GM10266 (cell line): ENCODE measurements at regions not wholly inside any gene's neighbourhood (a gene's known extent, or its start where the extent isn't known, plus 50 kb on each side); places are given as distances from the start of the nearest gene placed in this dataset.

Experiments used
- DNase-seq: peaks from one replicate; pipeline ENCODE4 v3.0.0; 2012; ENCODE audit errors: extremely low spot score
- TF ChIP-seq, protein P1 (sequence below): IDR thresholded peaks from 2 replicates; pipeline ENCODE4 v1.5.1; 2012; ENCODE audit warnings: mild to moderate bottlenecking, low read depth; ENCODE audit not compliant: control insufficient read depth, insufficient read depth; ENCODE audit errors: missing control alignments

DNA sequence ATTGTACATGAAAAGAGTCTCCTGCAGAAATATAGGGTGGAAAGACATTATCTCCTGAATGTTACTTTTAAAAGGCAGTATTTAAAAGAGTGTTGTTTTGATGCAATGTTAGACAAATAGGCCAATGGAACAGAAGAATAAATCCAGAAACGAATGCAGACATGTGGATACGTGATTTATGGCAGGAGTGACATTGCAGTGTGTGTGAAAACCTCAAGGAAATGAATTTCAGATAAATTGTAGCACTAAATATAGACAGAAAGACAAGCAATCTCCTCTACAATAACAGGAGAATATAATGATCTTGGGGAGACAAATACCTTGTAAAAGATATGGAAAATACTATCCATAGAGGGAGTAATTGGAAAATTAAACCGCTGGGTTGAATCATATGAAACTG lies 387.8 kb upstream of the CHRM3 start:
- TF ChIP-seq, protein P1, sequence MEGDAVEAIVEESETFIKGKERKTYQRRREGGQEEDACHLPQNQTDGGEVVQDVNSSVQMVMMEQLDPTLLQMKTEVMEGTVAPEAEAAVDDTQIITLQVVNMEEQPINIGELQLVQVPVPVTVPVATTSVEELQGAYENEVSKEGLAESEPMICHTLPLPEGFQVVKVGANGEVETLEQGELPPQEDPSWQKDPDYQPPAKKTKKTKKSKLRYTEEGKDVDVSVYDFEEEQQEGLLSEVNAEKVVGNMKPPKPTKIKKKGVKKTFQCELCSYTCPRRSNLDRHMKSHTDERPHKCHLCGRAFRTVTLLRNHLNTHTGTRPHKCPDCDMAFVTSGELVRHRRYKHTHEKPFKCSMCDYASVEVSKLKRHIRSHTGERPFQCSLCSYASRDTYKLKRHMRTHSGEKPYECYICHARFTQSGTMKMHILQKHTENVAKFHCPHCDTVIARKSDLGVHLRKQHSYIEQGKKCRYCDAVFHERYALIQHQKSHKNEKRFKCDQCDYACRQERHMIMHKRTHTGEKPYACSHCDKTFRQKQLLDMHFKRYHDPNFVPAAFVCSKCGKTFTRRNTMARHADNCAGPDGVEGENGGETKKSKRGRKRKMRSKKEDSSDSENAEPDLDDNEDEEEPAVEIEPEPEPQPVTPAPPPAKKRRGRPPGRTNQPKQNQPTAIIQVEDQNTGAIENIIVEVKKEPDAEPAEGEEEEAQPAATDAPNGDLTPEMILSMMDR: no peak
- no peak for DNase-seq

DNA sequence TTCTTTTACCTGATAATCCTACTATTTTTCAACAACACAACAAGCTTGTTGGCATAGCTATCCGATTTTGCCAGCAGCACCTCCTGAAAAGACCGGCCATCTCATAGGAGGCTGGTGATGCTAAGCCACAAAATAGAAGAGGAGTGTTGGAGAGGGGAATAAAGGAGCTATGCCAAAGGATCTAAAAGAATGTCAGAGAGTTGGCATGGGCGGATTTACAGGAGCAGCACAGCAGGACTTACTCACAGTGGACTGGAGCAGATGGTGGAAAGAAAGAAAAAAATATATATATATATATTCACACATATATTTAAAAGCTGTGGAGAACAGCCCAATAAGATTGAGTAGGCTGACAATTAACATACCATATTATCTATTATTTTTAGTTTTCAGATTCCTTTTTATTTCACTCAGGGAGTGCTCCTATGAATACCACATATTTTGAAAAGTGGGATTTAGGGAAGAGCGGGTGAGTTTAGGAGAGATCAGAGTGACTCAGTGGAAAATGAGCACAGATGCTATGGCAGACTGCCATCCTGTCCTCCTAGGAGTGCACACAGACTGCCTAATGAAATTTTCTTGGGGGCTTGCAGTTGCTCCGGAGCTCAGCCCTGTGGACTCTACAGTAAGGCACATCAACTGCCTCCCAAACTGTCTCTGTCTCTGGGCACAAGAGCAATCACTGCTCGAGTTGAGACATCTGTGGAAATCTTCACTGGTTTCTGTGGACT lies 394.4 kb upstream of the CHRM3 start:
- TF ChIP-seq, protein P1: no peak

DNA sequence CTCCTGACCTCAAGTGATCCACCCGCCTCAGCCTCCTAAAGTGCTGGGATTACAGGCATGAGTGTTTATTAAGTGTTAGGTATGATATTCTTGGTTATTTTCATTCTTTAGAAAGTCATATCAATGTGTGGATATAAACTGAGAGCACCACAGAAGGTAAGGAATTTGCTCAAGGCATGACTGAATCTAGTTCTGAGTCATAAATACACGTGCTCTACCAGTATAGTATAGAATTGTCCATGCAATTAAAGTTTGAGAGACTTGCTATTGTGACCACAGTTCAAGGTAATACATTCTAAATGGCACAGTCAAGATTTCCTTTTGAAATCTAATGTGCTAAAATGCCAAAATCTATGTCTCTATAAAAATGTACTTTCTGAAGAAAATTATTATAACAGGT lies 401.1 kb upstream of the CHRM3 start:
- TF ChIP-seq, protein P1: no peak
- no peak for DNase-seq

More for the DNA sequence above, 394.4 kb upstream of the CHRM3 start:
- no peak for DNase-seq

DNA sequence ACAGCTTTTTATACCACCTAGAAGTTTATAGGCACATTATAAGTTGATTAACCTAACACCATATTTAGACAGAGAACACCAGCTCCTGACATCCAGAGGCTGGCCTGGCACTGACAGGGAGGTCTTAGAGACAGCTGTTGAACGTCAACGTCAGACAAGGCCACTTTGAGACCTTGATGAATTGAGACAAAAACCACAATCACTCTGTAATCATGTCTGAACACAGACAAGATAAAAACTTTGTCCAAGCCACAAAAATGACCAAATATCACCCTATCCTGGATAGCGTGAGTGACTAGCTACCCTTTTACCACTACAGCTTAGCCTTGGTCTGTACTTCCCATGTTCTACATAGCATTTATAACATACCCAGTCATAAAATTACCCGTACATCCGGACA lies 403.6 kb upstream of the CHRM3 start:
- TF ChIP-seq, protein P1: no peak

DNA sequence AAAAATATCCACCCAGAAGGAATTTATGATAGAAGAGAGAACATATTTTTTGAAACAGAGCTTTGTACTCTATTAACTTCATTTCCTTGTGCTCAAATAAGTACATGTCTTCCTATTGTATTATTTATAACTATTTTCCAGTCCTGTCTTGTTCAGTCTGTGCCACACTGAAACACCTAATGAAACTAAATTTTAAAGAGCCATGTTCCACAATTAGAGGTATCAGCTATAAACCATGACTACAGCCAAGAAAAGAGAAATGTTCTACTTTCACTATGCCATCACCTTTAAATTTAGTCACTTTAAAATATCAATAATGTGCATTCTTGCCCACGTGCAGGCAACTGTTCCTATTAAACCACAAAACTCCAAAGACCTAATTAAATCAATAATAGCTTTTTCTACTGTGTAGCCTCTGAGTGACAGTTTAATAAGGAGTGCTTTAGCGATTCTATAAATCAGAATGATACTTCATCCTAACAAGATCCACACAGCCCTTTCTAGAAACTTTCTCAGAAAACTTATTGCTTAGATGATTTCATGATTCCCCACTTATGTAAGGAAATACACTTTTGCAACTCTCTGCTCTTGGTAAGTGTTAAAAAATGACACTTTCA lies 404.9 kb upstream of the CHRM3 start:
- no peak for DNase-seq
- TF ChIP-seq, protein P1: no peak

More for the DNA sequence above, 403.6 kb upstream of the CHRM3 start:
- DNase-seq: no peak

DNA sequence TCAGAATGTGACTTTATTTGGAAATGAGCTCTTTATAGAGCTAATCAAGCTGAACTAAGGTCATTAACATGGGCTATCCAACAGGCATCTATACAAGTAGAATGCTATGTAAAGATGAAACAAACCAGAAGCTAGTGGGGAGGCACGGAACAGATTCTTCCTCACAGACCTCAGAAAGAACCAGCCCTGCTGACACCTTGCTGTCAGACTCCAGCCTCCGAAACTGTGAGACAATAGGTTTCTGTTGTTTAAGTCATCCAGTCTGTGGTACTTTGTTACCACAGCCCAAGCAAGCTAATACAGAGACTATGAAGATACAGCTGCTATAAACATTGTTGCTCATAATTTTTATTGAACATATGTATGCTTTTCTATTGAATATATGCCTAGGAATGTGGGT lies 406.3 kb upstream of the CHRM3 start:
- no peak for DNase-seq
- TF ChIP-seq, protein P1: no peak

DNA sequence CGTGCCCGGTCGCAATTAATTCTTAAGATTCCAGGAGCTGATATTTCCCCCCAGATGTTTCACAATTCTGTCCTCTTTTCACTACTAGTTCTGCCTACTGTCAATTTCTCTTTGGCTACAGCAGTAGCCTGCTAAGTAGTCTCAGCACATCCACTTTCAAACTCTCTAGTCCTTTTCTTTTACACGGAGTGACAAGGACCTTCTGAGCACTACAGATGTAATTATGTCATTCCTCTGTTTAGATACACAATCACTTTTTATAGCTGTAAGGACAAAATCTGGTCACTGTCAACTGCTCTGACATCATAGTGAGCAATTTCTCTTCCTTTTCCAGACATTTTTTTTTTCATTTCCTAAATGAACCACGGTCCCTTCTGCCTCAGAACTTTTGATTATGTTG lies 421.7 kb upstream of the CHRM3 start:
- TF ChIP-seq, protein P1: no peak
- no peak for DNase-seq
